ENCODE measurements at regions not wholly inside any gene's neighbourhood (a gene's known extent, or its start where the extent isn't known, plus 50 kb on each side); places are given as distances from the start of the nearest gene placed in this dataset.

- DNase-seq, result no peak
These were observed 180.8 kb downstream of the ACTL7B start for GRCh38 chr9:108674766-108675530.

GRCh38 chr9:108673386-108673785, 182.4 kb downstream of the ACTL7B start:
- no peak for DNase-seq

- no peak for DNase-seq
These were observed 183.2 kb downstream of the ACTL7B start for GRCh38 chr9:108672475-108673190.

- no peak for DNase-seq
These were observed 184.0 kb downstream of the ACTL7B start for GRCh38 chr9:108671794-108672193.

GRCh38 chr9:108671176-108671575, 184.6 kb downstream of the ACTL7B start:
- no peak for DNase-seq

GRCh38 chr9:108668938-108669335, 186.8 kb downstream of the ACTL7B start:
- no peak for DNase-seq

- no peak for DNase-seq
These were observed 187.4 kb downstream of the ACTL7B start for GRCh38 chr9:108668191-108668937.

GRCh38 chr9:108666240-108666784, 189.5 kb downstream of the ACTL7B start:
- no peak for DNase-seq

GRCh38 chr9:108665521-108666239, 190.1 kb downstream of the ACTL7B start:
- no peak for DNase-seq

GRCh38 chr9:108664309-108665255, 191.2 kb downstream of the ACTL7B start:
- DNase-seq, result no peak

- DNase-seq, result no peak
These were observed 192.4 kb downstream of the ACTL7B start for GRCh38 chr9:108663422-108663821.

- DNase-seq, result no peak
These were observed 192.8 kb downstream of the ACTL7B start for GRCh38 chr9:108662956-108663355.

GRCh38 chr9:108662091-108662875, 193.5 kb downstream of the ACTL7B start:
- DNase-seq, result no peak

- DNase-seq, result no peak
These were observed 199.2 kb downstream of the ACTL7B start for GRCh38 chr9:108656566-108656965.

GRCh38 chr9:108655818-108656217, 200.0 kb downstream of the ACTL7B start:
- no peak for DNase-seq

GRCh38 chr9:108654566-108654965, 201.2 kb downstream of the ACTL7B start:
- DNase-seq, result no peak

GRCh38 chr9:108652851-108653250, 202.9 kb downstream of the ACTL7B start:
- no peak for DNase-seq

- no peak for DNase-seq
These were observed 205.0 kb downstream of the ACTL7B start for GRCh38 chr9:108650826-108651225.

- no peak for DNase-seq
These were observed 210.3 kb downstream of the ACTL7B start for GRCh38 chr9:108645520-108645919.

GRCh38 chr9:108643731-108644510, 211.9 kb downstream of the ACTL7B start:
- DNase-seq, result no peak
